DOHH2 (cell line): ENCODE measurements at regions not wholly inside any gene's neighbourhood (a gene's known extent, or its start where the extent isn't known, plus 50 kb on each side); places are given as distances from the start of the nearest gene placed in this dataset.

Experiments used
- CTCF ChIP-seq: fragments of 200-600 bp; sonication (generic); IDR thresholded peaks from one replicate; pipeline ENCODE4 v1.5.1; 2014; ENCODE audit warnings: antibody characterized with exemption, mild to moderate bottlenecking, low read depth, low read length; ENCODE audit not compliant: poor library complexity, severe bottlenecking
- EZH2phosphoT487 ChIP-seq: fragments of 200-600 bp; sonication (generic); IDR thresholded peaks from 2 replicates; pipeline ENCODE4 v1.6.1; 2017; ENCODE audit warnings: borderline replicate concordance, mild to moderate bottlenecking, antibody characterized with exemption, low read length, moderate library complexity, mixed read lengths

GRCh38 chr7:34245246-34245645 is 339.9 kb downstream of the BMPER start:
- no peak for TF ChIP-seq CTCF
- TF ChIP-seq EZH2phosphoT487 = no peak
